ENCODE measurements at regions not wholly inside any gene's neighbourhood (a gene's known extent, or its start where the extent isn't known, plus 50 kb on each side); places are given as distances from the start of the nearest gene placed in this dataset.

DNA sequence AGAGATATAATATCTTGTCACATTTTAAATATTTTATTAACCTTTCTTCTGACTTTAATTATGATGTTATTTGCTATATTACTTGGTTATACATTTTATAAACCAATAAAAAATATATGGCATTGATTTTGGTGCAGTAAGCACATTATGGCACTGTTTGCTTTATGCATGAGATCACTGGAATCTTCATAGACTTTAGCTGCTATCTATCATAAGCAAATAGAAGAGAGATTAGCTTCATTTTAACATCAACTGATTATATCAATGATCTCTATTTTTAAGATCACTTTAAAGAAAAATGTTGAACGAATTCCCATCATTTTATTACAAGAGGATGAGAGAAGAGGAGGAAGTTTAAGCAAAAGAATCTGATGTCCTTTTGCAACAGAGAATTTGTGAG lies 58.6 kb upstream of the CDK1 start:
- TF ChIP-seq, protein P1, sequence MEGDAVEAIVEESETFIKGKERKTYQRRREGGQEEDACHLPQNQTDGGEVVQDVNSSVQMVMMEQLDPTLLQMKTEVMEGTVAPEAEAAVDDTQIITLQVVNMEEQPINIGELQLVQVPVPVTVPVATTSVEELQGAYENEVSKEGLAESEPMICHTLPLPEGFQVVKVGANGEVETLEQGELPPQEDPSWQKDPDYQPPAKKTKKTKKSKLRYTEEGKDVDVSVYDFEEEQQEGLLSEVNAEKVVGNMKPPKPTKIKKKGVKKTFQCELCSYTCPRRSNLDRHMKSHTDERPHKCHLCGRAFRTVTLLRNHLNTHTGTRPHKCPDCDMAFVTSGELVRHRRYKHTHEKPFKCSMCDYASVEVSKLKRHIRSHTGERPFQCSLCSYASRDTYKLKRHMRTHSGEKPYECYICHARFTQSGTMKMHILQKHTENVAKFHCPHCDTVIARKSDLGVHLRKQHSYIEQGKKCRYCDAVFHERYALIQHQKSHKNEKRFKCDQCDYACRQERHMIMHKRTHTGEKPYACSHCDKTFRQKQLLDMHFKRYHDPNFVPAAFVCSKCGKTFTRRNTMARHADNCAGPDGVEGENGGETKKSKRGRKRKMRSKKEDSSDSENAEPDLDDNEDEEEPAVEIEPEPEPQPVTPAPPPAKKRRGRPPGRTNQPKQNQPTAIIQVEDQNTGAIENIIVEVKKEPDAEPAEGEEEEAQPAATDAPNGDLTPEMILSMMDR (IDR thresholded peaks at IDR 0.05), result no peak
- no peak for TF ChIP-seq POLR2A (IDR thresholded peaks at IDR 0.05)
